Ovary (tissue), 3 donors: ENCODE measurements at regions not wholly inside any gene's neighbourhood (a gene's known extent, or its start where the extent isn't known, plus 50 kb on each side); places are given as distances from the start of the nearest gene placed in this dataset.

Source experiments
- CTCF ChIP-seq, 3 donors: fragments of 450-650 bp in 2 of 3; fragments of 200-600 bp in 1 of 3; IDR thresholded peaks; one replicate each; pipeline versions ENCODE4 v1.5.1 to v1.8.0; 2016 to 2022; ENCODE audit warnings: antibody characterized with exemption in 3 of 3, mild to moderate bottlenecking in 1 of 3
- POLR2A ChIP-seq: fragments of 450-650 bp; IDR thresholded peaks from one replicate; pipeline ENCODE4 v1.6.1; 2017; ENCODE audit warnings: antibody characterized with exemption, mild to moderate bottlenecking, moderate library complexity
- donor health status: DM: no; HTN: no; CAD: no.

- no peak for TF ChIP-seq CTCF (IDR thresholded peaks at IDR 0.05)
- no peak for TF ChIP-seq POLR2A
Measured at GRCh38 chr5:54727874-54728587, 210.5 kb downstream of the SNX18 start.
